ENCODE measurements at regions not wholly inside any gene's neighbourhood (a gene's known extent, or its start where the extent isn't known, plus 50 kb on each side); places are given as distances from the start of the nearest gene placed in this dataset.

DNA sequence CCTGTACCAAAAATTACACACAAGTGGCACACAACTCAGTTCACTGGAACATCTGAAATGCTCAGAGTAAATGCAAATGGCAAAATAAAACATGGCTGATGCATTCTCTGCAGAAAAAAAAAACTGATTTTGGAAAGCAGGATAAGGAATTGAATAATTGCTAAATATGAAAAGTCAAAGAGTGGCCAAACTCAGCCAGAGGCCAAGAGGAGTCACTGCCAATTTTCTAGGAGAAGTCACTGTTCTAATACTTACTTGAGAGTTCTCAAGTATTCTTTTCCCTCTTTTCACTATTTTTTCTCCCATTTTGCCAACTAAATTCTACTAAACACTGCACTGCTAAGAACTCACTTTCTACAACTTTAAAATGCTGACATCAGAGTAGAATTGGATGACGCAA lies 1018.6 kb downstream of the TUSC7 start:
- TF ChIP-seq, protein P1, sequence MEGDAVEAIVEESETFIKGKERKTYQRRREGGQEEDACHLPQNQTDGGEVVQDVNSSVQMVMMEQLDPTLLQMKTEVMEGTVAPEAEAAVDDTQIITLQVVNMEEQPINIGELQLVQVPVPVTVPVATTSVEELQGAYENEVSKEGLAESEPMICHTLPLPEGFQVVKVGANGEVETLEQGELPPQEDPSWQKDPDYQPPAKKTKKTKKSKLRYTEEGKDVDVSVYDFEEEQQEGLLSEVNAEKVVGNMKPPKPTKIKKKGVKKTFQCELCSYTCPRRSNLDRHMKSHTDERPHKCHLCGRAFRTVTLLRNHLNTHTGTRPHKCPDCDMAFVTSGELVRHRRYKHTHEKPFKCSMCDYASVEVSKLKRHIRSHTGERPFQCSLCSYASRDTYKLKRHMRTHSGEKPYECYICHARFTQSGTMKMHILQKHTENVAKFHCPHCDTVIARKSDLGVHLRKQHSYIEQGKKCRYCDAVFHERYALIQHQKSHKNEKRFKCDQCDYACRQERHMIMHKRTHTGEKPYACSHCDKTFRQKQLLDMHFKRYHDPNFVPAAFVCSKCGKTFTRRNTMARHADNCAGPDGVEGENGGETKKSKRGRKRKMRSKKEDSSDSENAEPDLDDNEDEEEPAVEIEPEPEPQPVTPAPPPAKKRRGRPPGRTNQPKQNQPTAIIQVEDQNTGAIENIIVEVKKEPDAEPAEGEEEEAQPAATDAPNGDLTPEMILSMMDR (IDR thresholded peaks at IDR 0.05): no peak
- no peak for TF ChIP-seq POLR2A (IDR thresholded peaks at IDR 0.05)
